Activated naive CD4-positive, alpha-beta T cell treated with anti-CD3 and anti-CD28 coated beads for 36 hours (primary cell): ENCODE measurements at regions not wholly inside any gene's neighbourhood (a gene's known extent, or its start where the extent isn't known, plus 50 kb on each side); places are given as distances from the start of the nearest gene placed in this dataset.
A peak's percentile ranks its signal among the peaks of the same experiment; 100 is the strongest.
"Not testable (repeated sequence)": the region's sequence is repeated elsewhere in the genome, so short reads cannot be mapped to it uniquely, and the experiment has no call there.

Experiments
- CTCF ChIA-PET: fragments of 350-600 bp; sonication (Branson Sonifier 250); formaldehyde crosslinking; loops from one replicate; lab custom pipeline; 2021; ENCODE audit warnings: antibody characterized with exemption; lab: Charles Lee
- DNase-seq: peaks from one replicate; pipeline ENCODE4 v3.0.0-alpha.2; 2020
- H3K27ac Mint-ChIP-seq: one replicate; pipeline ENCODE4 v1.8.0; 2021; ENCODE audit warnings: mild to moderate bottlenecking, mixed read lengths
- H3K27me3 Mint-ChIP-seq: one replicate; pipeline ENCODE4 v1.8.0; 2021; ENCODE audit warnings: low read depth, mixed read lengths
- H3K36me3 Mint-ChIP-seq: one replicate; pipeline ENCODE4 v1.8.0; 2021; ENCODE audit warnings: low read depth, mixed read lengths
- H3K4me1 Mint-ChIP-seq: one replicate; pipeline ENCODE4 v1.8.0; 2021; ENCODE audit warnings: low read depth, mixed read lengths
- H3K4me3 Mint-ChIP-seq: one replicate; pipeline ENCODE4 v1.8.0; 2021; ENCODE audit warnings: mild to moderate bottlenecking, moderate library complexity, mixed read lengths
- H3K9me3 Mint-ChIP-seq: one replicate; pipeline ENCODE4 v1.8.0; 2021; ENCODE audit warnings: mixed read lengths
- intact Hi-C: fragments of 100-400 bp; cut with micrococcal nuclease; formaldehyde crosslinking; loops from one replicate; pipeline ENCODE4 v1.15.1; 2023

DNA sequence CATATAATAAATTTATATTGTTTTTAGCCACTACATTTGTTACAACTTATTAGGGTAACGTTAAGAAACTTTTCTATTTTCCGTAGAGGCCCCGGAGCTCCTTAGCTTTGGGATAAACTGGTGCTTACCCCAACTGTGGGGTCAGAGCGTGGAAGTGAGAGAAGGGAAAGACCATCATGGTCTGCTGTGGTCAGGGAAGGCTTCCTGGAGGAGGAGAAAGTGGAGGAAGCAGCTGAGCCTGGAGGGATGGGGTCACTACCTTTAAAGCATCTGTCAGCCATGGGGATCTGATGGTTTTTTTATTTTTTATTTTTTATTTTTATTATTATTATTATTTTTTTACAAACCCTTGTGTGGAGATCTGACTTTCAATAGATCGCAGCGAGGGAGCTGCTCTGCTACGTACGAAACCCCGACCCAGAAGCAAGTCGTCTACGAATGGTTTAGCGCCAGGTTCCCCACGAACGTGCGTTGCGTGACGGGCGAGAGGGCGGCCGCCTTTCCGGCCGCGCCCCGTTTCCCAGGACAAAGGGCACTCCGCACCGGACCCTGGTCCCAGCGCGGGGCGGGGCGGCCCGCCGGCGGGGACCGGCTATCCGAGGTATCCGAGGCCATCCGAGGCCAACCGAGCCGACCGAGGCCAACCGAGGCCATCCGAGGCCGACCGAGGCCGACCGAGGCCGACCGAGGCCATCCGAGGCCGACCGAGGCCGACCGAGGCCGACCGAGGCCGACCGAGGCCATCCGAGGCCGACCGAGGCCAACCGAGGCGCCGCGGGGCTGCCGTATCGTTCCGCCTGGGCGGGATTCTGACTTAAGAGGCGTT, 1101.2 kb upstream of the TMEM132C start:
- peak; percentile 86 for DNase-seq
- no peak overlapping the region for H3K27ac Mint-ChIP-seq
- CTCF ChIA-PET: interaction anchor here (0.9 kb wide), 1 partner anchor 40 kb away, joined by 3 read pairs; no protein-coding TSS in a partner anchor
- H3K27me3 Mint-ChIP-seq: peaks cover 7% of the 10 kb centered on the region
- peaks cover 22% of the 10 kb centered on the region for H3K4me1 Mint-ChIP-seq
- no peaks in the 10 kb centered on the region for H3K36me3 Mint-ChIP-seq
- intact Hi-C loops: loop anchor here (1.0 to 10.0 kb wide), 3 partner anchors 40 to 389 kb away; no protein-coding TSS in a partner anchor
- peak overlapping the region; percentile 74 for H3K4me3 Mint-ChIP-seq
- H3K9me3 Mint-ChIP-seq: no peaks in the 10 kb centered on the region

DNA sequence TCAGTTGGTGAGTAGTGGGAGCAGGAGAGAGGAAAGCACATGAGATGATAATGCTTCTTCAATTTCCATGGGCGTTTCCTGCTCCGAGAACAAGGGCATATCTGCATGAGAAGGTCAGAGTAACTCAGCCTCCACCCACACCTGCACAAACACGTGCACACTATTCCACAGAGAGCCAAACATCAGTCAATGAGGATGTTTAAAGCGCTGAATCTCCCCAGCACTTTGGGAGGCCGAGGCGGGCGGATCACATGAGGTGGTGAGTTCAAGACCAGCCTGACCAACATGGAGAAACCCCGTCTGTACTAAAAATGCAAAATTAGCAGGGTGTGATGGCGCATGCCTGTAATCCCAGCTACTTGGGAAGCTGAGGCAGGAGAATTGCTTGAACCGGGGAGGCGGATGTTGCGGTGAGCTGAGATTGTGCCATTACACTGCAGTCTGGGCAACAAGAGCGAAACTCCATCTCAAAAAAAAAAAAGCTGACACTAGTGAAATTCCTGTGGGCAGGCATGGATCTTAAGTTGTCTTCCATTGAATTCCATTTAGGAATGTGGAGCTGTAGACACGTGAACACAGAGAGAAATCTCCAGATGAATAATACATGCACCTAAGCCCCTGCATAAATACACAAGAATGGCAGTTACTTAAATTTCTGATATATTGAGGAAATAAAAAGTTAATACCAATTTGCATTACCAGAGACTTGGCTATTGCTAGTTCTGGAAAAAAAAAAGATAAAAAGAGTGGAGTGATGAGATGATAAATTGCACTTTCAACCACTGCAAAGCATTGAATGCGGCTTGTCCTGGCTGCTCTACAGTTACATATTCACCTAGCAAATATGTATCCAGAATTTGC, 1097.4 kb upstream of the TMEM132C start:
- CTCF ChIA-PET: no interaction called here
- no peak for DNase-seq
- no peak overlapping the region for H3K27ac Mint-ChIP-seq
- no peaks in the 10 kb centered on the region for H3K36me3 Mint-ChIP-seq
- H3K4me1 Mint-ChIP-seq: peaks cover 3% of the 10 kb centered on the region
- peaks cover 15% of the 10 kb centered on the region for H3K27me3 Mint-ChIP-seq
- peaks cover 1% of the 10 kb centered on the region for H3K9me3 Mint-ChIP-seq
- no peak overlapping the region for H3K4me3 Mint-ChIP-seq
- intact Hi-C loops: loop anchor here (10.0 kb wide), 1 partner anchor 385 kb away; no protein-coding TSS in a partner anchor

GRCh38 chr12:127170226-127171180, 1096.5 kb upstream of the TMEM132C start:
- Mint-ChIP-seq H3K9me3 (peaks cover 1% of the 10 kb centered on the region), H3K27me3 (peaks cover 15% of the 10 kb centered on the region), H3K27ac (no peak overlapping the region), H3K4me3 (no peak overlapping the region), H3K4me1 (peaks cover 2% of the 10 kb centered on the region), H3K36me3 (no peaks in the 10 kb centered on the region)
- CTCF ChIA-PET: no interaction called here
- no peak for DNase-seq
- intact Hi-C loops: no loop called here

DNA sequence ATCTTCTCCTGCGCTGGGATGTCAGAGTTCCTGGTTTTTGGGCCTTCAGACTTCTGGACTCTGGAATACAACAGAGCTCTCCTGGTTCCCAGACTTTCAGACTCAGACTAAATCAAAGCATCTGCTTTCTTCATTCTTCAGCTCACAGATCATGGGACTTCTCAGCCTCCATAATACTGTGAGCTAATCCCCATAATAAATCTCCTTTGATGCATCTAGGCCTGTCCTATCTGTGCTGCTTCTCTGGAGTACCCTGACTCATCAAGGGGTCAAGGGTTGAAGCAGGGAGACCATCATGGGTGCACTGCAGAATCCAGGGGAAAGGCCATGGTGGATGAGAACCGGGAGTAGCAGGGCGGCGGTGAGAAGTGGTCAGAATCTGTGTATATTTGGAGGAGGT, 1094.1 kb upstream of the TMEM132C start:
- Mint-ChIP-seq H3K27ac (no peak overlapping the region), H3K4me1 (no peaks in the 10 kb centered on the region), H3K36me3 (peaks cover 2% of the 10 kb centered on the region), H3K4me3 (no peak overlapping the region), H3K9me3 (peaks cover 14% of the 10 kb centered on the region), H3K27me3 (peaks cover 15% of the 10 kb centered on the region)
- intact Hi-C loops: no loop called here
- no peak for DNase-seq
- CTCF ChIA-PET: no interaction called here

DNA sequence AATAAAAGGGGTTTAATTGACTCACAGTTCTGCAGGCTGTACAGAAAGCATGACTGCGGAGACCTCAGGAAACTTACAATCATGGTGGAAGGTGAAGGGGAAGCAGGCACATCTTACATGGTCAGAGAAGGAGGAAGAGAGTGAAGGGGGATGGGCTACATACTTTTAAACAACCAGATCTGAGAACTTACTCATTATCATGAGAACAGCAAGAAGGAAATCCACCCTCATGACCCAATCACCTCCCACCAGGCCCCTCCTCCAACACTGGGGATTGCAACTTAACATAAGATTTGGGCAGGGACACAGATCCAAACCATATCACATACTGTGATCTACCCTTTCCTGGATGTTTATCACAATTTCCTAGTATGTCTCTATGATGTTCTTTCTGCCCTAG, 1093.0 kb upstream of the TMEM132C start:
- DNase-seq, CTCF ChIA-PET, H3K4me1 Mint-ChIP-seq, intact Hi-C loops, H3K4me3 Mint-ChIP-seq, H3K27ac Mint-ChIP-seq, H3K36me3 Mint-ChIP-seq: not testable (repeated sequence)
- Mint-ChIP-seq H3K27me3 (peaks cover 15% of the 10 kb centered on the region), H3K9me3 (peaks cover 17% of the 10 kb centered on the region)

DNA sequence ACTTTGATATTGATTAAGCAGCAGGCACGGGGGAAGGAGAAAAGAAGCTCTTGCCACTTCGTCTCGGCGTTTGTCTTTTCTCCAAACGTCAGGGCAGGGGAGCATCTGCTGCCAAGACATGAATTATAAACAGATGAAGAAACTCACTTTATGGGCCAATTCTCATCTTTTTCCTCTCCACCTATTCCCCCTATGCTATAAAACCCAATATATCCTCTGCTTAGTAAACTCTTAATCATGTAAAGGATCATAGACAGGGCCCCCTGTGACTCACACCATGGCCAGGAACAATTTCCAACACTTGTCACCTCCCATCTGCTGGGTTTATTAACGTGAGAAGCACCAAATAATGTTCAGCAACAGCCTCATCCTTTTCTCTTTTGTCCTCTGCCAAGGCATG, 1092.1 kb upstream of the TMEM132C start:
- Mint-ChIP-seq H3K9me3 (peaks cover 17% of the 10 kb centered on the region), H3K4me3 (no peak overlapping the region), H3K27ac (no peak overlapping the region), H3K27me3 (peaks cover 15% of the 10 kb centered on the region), H3K4me1 (no peaks in the 10 kb centered on the region), H3K36me3 (peaks cover 2% of the 10 kb centered on the region)
- DNase-seq: no peak
- CTCF ChIA-PET: no interaction called here
- intact Hi-C loops: no loop called here

DNA sequence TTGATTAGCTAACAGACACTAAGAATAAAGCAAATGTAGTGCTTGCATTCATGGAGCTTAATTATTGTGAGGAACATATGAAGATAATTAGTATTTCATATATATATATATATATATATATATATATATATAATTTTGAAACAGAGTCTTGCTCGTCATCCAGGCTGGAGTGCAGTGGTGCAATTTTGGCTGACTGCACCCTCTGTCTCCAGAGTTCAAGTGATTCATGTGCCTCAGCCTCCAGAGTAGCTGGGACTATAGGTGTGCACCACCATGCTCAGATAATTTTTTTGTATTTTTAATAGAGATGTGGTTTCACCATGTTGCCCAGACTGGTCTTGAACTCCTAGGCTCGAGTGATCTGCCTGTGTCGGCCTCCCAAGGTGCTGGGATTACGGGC, 1091.6 kb upstream of the TMEM132C start:
- Mint-ChIP-seq H3K27me3 (peaks cover 16% of the 10 kb centered on the region), H3K4me1 (no peaks in the 10 kb centered on the region), H3K4me3 (no peak overlapping the region), H3K36me3 (peaks cover 2% of the 10 kb centered on the region), H3K9me3 (peaks cover 17% of the 10 kb centered on the region), H3K27ac (no peak overlapping the region)
- intact Hi-C loops: no loop called here
- no peak for DNase-seq
- CTCF ChIA-PET: no interaction called here

- H3K9me3 Mint-ChIP-seq: peaks cover 17% of the 10 kb centered on the region
- DNase-seq: no peak
- no peak overlapping the region for H3K27ac Mint-ChIP-seq
- H3K4me3 Mint-ChIP-seq: no peak overlapping the region
- H3K4me1 Mint-ChIP-seq: no peaks in the 10 kb centered on the region
- peaks cover 15% of the 10 kb centered on the region for H3K27me3 Mint-ChIP-seq
- intact Hi-C loops: no loop called here
- CTCF ChIA-PET: no interaction called here
- peaks cover 2% of the 10 kb centered on the region for H3K36me3 Mint-ChIP-seq
Observed at GRCh38 chr12:127176804-127177203, 1090.2 kb upstream of the TMEM132C start.

- DNase-seq: no peak
- Mint-ChIP-seq H3K27ac (no peak overlapping the region), H3K4me1 (no peaks in the 10 kb centered on the region), H3K9me3 (peaks cover 17% of the 10 kb centered on the region), H3K27me3 (peaks cover 10% of the 10 kb centered on the region), H3K4me3 (no peak overlapping the region), H3K36me3 (peaks cover 2% of the 10 kb centered on the region)
- CTCF ChIA-PET: no interaction called here
- intact Hi-C loops: no loop called here
Observed at GRCh38 chr12:127178052-127178451, 1088.9 kb upstream of the TMEM132C start.

- Mint-ChIP-seq H3K4me1 (no peaks in the 10 kb centered on the region), H3K4me3 (no peak overlapping the region), H3K36me3 (peaks cover 2% of the 10 kb centered on the region), H3K27ac (no peak overlapping the region), H3K27me3 (peaks cover 10% of the 10 kb centered on the region), H3K9me3 (peaks cover 17% of the 10 kb centered on the region)
- CTCF ChIA-PET: interaction anchor here (0.6 kb wide), 1 partner anchor 12 kb away, joined by 3 read pairs; no protein-coding TSS in a partner anchor
- intact Hi-C loops: no loop called here
- no peak for DNase-seq
Observed at GRCh38 chr12:127178463-127178862, 1088.5 kb upstream of the TMEM132C start.

GRCh38 chr12:127179176-127179575, 1087.8 kb upstream of the TMEM132C start:
- no peaks in the 10 kb centered on the region for H3K4me1 Mint-ChIP-seq
- CTCF ChIA-PET: no interaction called here
- peaks cover 17% of the 10 kb centered on the region for H3K9me3 Mint-ChIP-seq
- intact Hi-C loops: no loop called here
- H3K27ac Mint-ChIP-seq: no peak overlapping the region
- H3K4me3 Mint-ChIP-seq: no peak overlapping the region
- no peak for DNase-seq
- H3K36me3 Mint-ChIP-seq: peaks cover 2% of the 10 kb centered on the region
- H3K27me3 Mint-ChIP-seq: peaks cover 10% of the 10 kb centered on the region

- Mint-ChIP-seq H3K36me3 (peaks cover 2% of the 10 kb centered on the region), H3K9me3 (peaks cover 10% of the 10 kb centered on the region), H3K4me3 (no peak overlapping the region), H3K27me3 (peaks cover 10% of the 10 kb centered on the region), H3K4me1 (no peaks in the 10 kb centered on the region), H3K27ac (no peak overlapping the region)
- CTCF ChIA-PET: no interaction called here
- intact Hi-C loops: no loop called here
- no peak for DNase-seq
Observed at GRCh38 chr12:127182018-127182417, 1085.0 kb upstream of the TMEM132C start.
